Cardiac fibroblast (primary cell): ENCODE measurements at regions not wholly inside any gene's neighbourhood (a gene's known extent, or its start where the extent isn't known, plus 50 kb on each side); places are given as distances from the start of the nearest gene placed in this dataset.
A peak's percentile ranks its signal among the peaks of the same experiment; 100 is the strongest.

Source experiments
- DNase-seq, 2 donors: peaks; one replicate each; pipeline versions ENCODE4 v3.0.0 to v3.0.0-alpha.2; 2010; ENCODE audit warnings: low read depth in 2 of 2
- H3K4me3 ChIP-seq, 2 donors: replicated peaks in 1 of 2; 1 replicate in 1 of 2; 2 replicates in 1 of 2; pipeline ENCODE4 v1.5.1; 2011; ENCODE audit warnings: low read depth in 2 of 2, low read length in 2 of 2, mild to moderate bottlenecking in 2 of 2, moderate library complexity in 1 of 2
- TF ChIP-seq, protein P1 (sequence below): IDR thresholded peaks from one replicate; pipeline ENCODE4 v1.5.1; 2011; ENCODE audit warnings: low read depth, mild to moderate bottlenecking, low read length, inconsistent platforms

- no peak overlapping the region for H3K4me3 ChIP-seq
- TF ChIP-seq, protein P1, sequence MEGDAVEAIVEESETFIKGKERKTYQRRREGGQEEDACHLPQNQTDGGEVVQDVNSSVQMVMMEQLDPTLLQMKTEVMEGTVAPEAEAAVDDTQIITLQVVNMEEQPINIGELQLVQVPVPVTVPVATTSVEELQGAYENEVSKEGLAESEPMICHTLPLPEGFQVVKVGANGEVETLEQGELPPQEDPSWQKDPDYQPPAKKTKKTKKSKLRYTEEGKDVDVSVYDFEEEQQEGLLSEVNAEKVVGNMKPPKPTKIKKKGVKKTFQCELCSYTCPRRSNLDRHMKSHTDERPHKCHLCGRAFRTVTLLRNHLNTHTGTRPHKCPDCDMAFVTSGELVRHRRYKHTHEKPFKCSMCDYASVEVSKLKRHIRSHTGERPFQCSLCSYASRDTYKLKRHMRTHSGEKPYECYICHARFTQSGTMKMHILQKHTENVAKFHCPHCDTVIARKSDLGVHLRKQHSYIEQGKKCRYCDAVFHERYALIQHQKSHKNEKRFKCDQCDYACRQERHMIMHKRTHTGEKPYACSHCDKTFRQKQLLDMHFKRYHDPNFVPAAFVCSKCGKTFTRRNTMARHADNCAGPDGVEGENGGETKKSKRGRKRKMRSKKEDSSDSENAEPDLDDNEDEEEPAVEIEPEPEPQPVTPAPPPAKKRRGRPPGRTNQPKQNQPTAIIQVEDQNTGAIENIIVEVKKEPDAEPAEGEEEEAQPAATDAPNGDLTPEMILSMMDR = no peak
- DNase-seq = no peak
Measured at GRCh38 chr9:96075757-96076156, 200.3 kb downstream of the ERCC6L2 start.

GRCh38 chr9:96075111-96075510 lies 199.6 kb downstream of the ERCC6L2 start:
- TF ChIP-seq, protein P1 = no peak
- no peak overlapping the region for H3K4me3 ChIP-seq
- no peak for DNase-seq

GRCh38 chr9:96073531-96074480 lies 198.3 kb downstream of the ERCC6L2 start:
- TF ChIP-seq, protein P1 = no peak
- peak in 1 of 2 donors; percentile 55 for DNase-seq
- no peak overlapping the region for H3K4me3 ChIP-seq

DNA sequence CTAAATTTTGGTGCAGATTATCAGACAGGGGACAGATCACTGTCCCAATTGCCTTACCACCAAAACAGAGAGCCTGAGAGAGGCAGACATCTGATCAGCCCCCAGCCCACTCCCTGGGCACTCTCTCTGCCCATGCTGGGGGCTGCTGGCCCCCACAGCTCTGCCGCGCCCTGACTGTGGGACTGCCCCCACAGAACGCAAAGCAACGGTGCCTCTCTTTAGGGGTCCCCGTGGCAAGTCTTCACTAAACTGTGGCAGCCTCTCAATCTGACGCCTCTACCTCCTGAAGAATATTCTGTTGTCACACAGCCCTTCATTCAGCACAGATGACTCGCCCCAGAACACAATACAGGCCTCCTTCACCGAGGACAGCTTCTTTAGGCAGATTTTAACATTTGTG lies 197.4 kb downstream of the ERCC6L2 start:
- TF ChIP-seq, protein P1 = no peak
- DNase-seq = no peak
- no peak overlapping the region for H3K4me3 ChIP-seq

DNA sequence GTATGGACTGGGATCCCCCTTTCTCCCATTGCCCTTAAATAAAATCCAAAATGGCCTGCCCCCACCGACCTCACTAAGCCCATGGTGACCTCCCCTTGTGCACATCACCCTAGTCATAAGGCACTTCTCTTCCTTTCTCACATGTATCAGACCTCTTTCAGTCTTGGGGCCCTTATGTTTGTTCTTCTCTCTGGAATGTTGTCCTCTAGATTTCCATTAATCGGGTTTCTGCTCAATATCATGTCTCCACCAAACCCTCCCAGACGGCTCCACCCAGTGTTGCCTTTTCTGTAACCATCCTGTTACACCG lies 196.3 kb downstream of the ERCC6L2 start:
- DNase-seq = no peak
- TF ChIP-seq, protein P1 = no peak
- H3K4me3 ChIP-seq = no peak overlapping the region

GRCh38 chr9:96071076-96071814 lies 195.8 kb downstream of the ERCC6L2 start:
- DNase-seq = peak; percentile 35 to 48
- TF ChIP-seq, protein P1 = peak; percentile 59
- no peak overlapping the region for H3K4me3 ChIP-seq
